Osteoblast (primary cell): ENCODE measurements at regions not wholly inside any gene's neighbourhood (a gene's known extent, or its start where the extent isn't known, plus 50 kb on each side); places are given as distances from the start of the nearest gene placed in this dataset.

Experiments
- DNase-seq: peaks from one replicate; pipeline ENCODE4 v3.0.0; 2011; ENCODE audit warnings: low spot score, mixed read lengths; ENCODE audit not compliant: insufficient read length; ENCODE audit errors: missing footprints
- H2AFZ ChIP-seq: 2 replicates; pipeline ENCODE4 v1.6.0; 2011; ENCODE audit warnings: mild to moderate bottlenecking, low read length
- H3K27ac ChIP-seq: 2 replicates; pipeline ENCODE4 v1.5.1; 2011; ENCODE audit warnings: mild to moderate bottlenecking, low read depth, low read length, moderate library complexity
- H3K27me3 ChIP-seq: 2 replicates; pipeline ENCODE4 v1.6.0; 2012; ENCODE audit warnings: mild to moderate bottlenecking, control low read depth, inconsistent platforms, low read length, moderate library complexity; ENCODE audit not compliant: insufficient read depth
- H3K36me3 ChIP-seq: 2 replicates; pipeline ENCODE4 v1.5.1; 2011; ENCODE audit warnings: mild to moderate bottlenecking, low read length, control low read depth, moderate library complexity; ENCODE audit not compliant: insufficient read depth
- H3K4me1 ChIP-seq: 2 replicates; pipeline ENCODE4 v1.5.1; 2011; ENCODE audit warnings: mild to moderate bottlenecking, low read length, control low read depth, moderate library complexity; ENCODE audit not compliant: insufficient read depth
- H3K4me2 ChIP-seq: 2 replicates; pipeline ENCODE4 v1.6.0; 2011; ENCODE audit warnings: mild to moderate bottlenecking, low read length; ENCODE audit not compliant: insufficient read depth
- H3K4me3 ChIP-seq: fragments of 200-600 bp; sonication (generic); 3 replicates; pipeline ENCODE4 v1.5.1; 2012; ENCODE audit warnings: mild to moderate bottlenecking, low read length, inconsistent platforms; ENCODE audit not compliant: insufficient read depth
- H3K79me2 ChIP-seq: 2 replicates; pipeline ENCODE4 v1.6.0; 2012; ENCODE audit warnings: mild to moderate bottlenecking, low read length, control low read depth, inconsistent platforms; ENCODE audit not compliant: insufficient read depth
- H3K9me3 ChIP-seq: 2 replicates; pipeline ENCODE4 v1.5.1; 2011; ENCODE audit warnings: low read depth, low read length, control low read depth
- H4K20me1 ChIP-seq: 2 replicates; pipeline ENCODE4 v1.6.0; 2012; ENCODE audit warnings: mild to moderate bottlenecking, low read length, control low read depth; ENCODE audit not compliant: insufficient read depth
- CTCF ChIP-seq: IDR thresholded peaks from 2 replicates; pipeline ENCODE4 v1.5.1; 2011; ENCODE audit warnings: mild to moderate bottlenecking, low read depth, low read length, moderate library complexity; ENCODE audit errors: extremely low read depth

GRCh38 chr15:62486041-62486440 is 321.0 kb upstream of the C2CD4B start:
- Histone ChIP-seq H2AFZ (no peak overlapping the region), H3K79me2 (no peaks in the 10 kb centered on the region), H4K20me1 (peaks cover 4% of the 10 kb centered on the region), H3K36me3 (no peaks in the 10 kb centered on the region), H3K27ac (no peak overlapping the region), H3K4me1 (peaks cover 17% of the 10 kb centered on the region), H3K9me3 (no peaks in the 10 kb centered on the region), H3K4me2 (no peak overlapping the region), H3K27me3 (no peaks in the 10 kb centered on the region), H3K4me3 (no peak overlapping the region)
- DNase-seq, result peak; percentile 30
- no peak for TF ChIP-seq CTCF

- H3K27me3 ChIP-seq, result no peaks in the 10 kb centered on the region
- H3K9me3 ChIP-seq, result no peaks in the 10 kb centered on the region
- no peaks in the 10 kb centered on the region for H3K36me3 ChIP-seq
- TF ChIP-seq CTCF, result no peak
- no peak overlapping the region for H3K4me2 ChIP-seq
- no peaks in the 10 kb centered on the region for H4K20me1 ChIP-seq
- no peak overlapping the region for H3K4me3 ChIP-seq
- peak overlapping the region; percentile 15 for H3K27ac ChIP-seq
- DNase-seq, result no peak
- H3K4me1 ChIP-seq, result peaks cover 7% of the 10 kb centered on the region
- H3K79me2 ChIP-seq, result no peaks in the 10 kb centered on the region
- H2AFZ ChIP-seq, result no peak overlapping the region
These were observed 323.3 kb upstream of the C2CD4B start for GRCh38 chr15:62488387-62488786.

- Histone ChIP-seq H2AFZ (no peak overlapping the region), H3K4me2 (no peak overlapping the region), H3K27ac (no peak overlapping the region), H3K4me3 (no peak overlapping the region), H3K4me1 (peaks cover 18% of the 10 kb centered on the region), H3K36me3 (no peaks in the 10 kb centered on the region), H3K79me2 (no peaks in the 10 kb centered on the region), H3K27me3 (no peaks in the 10 kb centered on the region), H4K20me1 (no peaks in the 10 kb centered on the region), H3K9me3 (no peaks in the 10 kb centered on the region)
- no peak for TF ChIP-seq CTCF
- DNase-seq, result no peak
These were observed 326.6 kb upstream of the C2CD4B start for GRCh38 chr15:62491642-62492041.

- Histone ChIP-seq H3K4me2 (no peak overlapping the region), H3K27me3 (no peaks in the 10 kb centered on the region), H3K4me3 (no peak overlapping the region), H4K20me1 (no peaks in the 10 kb centered on the region), H3K27ac (no peak overlapping the region), H3K79me2 (no peaks in the 10 kb centered on the region), H3K36me3 (no peaks in the 10 kb centered on the region), H3K4me1 (peaks cover 26% of the 10 kb centered on the region), H3K9me3 (no peaks in the 10 kb centered on the region), H2AFZ (no peak overlapping the region)
- no peak for TF ChIP-seq CTCF
- no peak for DNase-seq
These were observed 327.8 kb upstream of the C2CD4B start for GRCh38 chr15:62492900-62493299.
